ENCODE measurements at regions not wholly inside any gene's neighbourhood (a gene's known extent, or its start where the extent isn't known, plus 50 kb on each side); places are given as distances from the start of the nearest gene placed in this dataset.

DNA sequence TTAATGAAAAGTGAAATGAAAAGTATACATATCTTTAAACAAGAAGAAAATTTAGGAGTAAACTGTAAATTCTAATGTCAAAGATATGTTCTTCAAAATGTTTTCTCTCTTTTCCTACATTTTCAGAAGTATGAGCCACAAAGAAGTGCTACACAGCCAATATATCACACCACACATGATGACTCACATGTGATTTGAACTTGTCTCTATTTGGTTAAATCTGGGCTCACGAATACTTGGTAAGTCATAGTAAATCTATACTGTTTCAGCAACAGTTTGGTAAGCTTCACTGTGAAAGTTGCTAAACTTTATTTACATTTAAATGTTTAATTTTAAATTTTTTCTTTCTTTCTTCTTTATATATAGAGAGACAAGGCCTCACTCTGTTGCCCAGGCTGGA, 380.6 kb upstream of the IGFBP3 start:
- TF ChIP-seq, protein P1, sequence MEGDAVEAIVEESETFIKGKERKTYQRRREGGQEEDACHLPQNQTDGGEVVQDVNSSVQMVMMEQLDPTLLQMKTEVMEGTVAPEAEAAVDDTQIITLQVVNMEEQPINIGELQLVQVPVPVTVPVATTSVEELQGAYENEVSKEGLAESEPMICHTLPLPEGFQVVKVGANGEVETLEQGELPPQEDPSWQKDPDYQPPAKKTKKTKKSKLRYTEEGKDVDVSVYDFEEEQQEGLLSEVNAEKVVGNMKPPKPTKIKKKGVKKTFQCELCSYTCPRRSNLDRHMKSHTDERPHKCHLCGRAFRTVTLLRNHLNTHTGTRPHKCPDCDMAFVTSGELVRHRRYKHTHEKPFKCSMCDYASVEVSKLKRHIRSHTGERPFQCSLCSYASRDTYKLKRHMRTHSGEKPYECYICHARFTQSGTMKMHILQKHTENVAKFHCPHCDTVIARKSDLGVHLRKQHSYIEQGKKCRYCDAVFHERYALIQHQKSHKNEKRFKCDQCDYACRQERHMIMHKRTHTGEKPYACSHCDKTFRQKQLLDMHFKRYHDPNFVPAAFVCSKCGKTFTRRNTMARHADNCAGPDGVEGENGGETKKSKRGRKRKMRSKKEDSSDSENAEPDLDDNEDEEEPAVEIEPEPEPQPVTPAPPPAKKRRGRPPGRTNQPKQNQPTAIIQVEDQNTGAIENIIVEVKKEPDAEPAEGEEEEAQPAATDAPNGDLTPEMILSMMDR (IDR thresholded peaks at IDR 0.05 in 2 of 3, conservative IDR thresholded peaks at IDR 0.05 in 1 of 3; ENCODE audit: borderline replicate concordance in 1 of 3, insufficient read depth in 1 of 3, low read depth in 2 of 3, low read length in 2 of 3) = no peak
- TF ChIP-seq EZH2 (IDR thresholded peaks at IDR 0.05) = no peak
- TF ChIP-seq CBX3 (IDR thresholded peaks at IDR 0.05; ENCODE audit: low read depth) = no peak
- TF ChIP-seq POLR2A (IDR thresholded peaks at IDR 0.05; ENCODE audit: borderline replicate concordance, extremely low read depth, insufficient read depth, insufficient read length) = no peak
- TF ChIP-seq, protein P2, sequence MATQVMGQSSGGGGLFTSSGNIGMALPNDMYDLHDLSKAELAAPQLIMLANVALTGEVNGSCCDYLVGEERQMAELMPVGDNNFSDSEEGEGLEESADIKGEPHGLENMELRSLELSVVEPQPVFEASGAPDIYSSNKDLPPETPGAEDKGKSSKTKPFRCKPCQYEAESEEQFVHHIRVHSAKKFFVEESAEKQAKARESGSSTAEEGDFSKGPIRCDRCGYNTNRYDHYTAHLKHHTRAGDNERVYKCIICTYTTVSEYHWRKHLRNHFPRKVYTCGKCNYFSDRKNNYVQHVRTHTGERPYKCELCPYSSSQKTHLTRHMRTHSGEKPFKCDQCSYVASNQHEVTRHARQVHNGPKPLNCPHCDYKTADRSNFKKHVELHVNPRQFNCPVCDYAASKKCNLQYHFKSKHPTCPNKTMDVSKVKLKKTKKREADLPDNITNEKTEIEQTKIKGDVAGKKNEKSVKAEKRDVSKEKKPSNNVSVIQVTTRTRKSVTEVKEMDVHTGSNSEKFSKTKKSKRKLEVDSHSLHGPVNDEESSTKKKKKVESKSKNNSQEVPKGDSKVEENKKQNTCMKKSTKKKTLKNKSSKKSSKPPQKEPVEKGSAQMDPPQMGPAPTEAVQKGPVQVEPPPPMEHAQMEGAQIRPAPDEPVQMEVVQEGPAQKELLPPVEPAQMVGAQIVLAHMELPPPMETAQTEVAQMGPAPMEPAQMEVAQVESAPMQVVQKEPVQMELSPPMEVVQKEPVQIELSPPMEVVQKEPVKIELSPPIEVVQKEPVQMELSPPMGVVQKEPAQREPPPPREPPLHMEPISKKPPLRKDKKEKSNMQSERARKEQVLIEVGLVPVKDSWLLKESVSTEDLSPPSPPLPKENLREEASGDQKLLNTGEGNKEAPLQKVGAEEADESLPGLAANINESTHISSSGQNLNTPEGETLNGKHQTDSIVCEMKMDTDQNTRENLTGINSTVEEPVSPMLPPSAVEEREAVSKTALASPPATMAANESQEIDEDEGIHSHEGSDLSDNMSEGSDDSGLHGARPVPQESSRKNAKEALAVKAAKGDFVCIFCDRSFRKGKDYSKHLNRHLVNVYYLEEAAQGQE (IDR thresholded peaks at IDR 0.05; ENCODE audit: low read depth) = no peak
- TF ChIP-seq RAD21 (IDR thresholded peaks at IDR 0.05; ENCODE audit: low read depth) = no peak
- TF ChIP-seq SIN3A (IDR thresholded peaks at IDR 0.05; ENCODE audit: low read depth) = no peak
- no peak for TF ChIP-seq EZH2phosphoT487 (IDR thresholded peaks at IDR 0.05; ENCODE audit: borderline replicate concordance)
